Astrocyte of the spinal cord (primary cell): ENCODE measurements at regions not wholly inside any gene's neighbourhood (a gene's known extent, or its start where the extent isn't known, plus 50 kb on each side); places are given as distances from the start of the nearest gene placed in this dataset.
A peak's percentile ranks its signal among the peaks of the same experiment; 100 is the strongest.

Experiments
- DNase-seq: peaks from one replicate; pipeline ENCODE4 v3.0.0; 2011; ENCODE audit warnings: low read depth, low spot score
- H3K4me3 ChIP-seq: 2 replicates; pipeline ENCODE4 v1.5.1; 2011; ENCODE audit warnings: low read depth, mild to moderate bottlenecking, low read length, moderate library complexity
- in situ Hi-C: cut with HindIII; loops from 2 replicates; pipeline ENCODE4 v1.10.0; 2017; ENCODE audit warnings: low sequenced_read_pairs
- TF ChIP-seq, protein P1 (sequence below): IDR thresholded peaks from 2 replicates; pipeline ENCODE4 v1.5.1; 2012; ENCODE audit warnings: low read depth, mild to moderate bottlenecking, low read length, inconsistent platforms

DNA sequence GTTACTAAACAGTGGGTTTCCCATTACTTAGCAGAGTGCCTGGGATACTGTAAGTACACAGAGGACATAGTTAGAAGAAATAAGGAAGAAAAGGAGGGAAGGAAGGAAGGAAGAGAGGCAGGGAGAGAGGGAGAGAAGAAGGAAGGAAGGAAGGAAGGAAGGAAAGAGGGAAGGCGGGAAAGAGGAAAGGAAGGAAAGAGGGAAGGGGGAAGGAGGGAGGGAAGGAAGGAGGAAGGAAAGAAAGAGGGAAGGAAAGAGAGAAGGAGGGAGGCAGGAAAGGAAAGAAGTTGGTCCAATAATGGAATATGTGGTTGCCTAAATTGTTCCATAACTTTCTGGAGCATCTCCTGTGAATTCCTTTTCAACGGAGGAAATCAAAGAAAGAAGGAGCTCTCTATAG lies 1230.4 kb downstream of the AACS start:
- TF ChIP-seq, protein P1, sequence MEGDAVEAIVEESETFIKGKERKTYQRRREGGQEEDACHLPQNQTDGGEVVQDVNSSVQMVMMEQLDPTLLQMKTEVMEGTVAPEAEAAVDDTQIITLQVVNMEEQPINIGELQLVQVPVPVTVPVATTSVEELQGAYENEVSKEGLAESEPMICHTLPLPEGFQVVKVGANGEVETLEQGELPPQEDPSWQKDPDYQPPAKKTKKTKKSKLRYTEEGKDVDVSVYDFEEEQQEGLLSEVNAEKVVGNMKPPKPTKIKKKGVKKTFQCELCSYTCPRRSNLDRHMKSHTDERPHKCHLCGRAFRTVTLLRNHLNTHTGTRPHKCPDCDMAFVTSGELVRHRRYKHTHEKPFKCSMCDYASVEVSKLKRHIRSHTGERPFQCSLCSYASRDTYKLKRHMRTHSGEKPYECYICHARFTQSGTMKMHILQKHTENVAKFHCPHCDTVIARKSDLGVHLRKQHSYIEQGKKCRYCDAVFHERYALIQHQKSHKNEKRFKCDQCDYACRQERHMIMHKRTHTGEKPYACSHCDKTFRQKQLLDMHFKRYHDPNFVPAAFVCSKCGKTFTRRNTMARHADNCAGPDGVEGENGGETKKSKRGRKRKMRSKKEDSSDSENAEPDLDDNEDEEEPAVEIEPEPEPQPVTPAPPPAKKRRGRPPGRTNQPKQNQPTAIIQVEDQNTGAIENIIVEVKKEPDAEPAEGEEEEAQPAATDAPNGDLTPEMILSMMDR, result no peak
- no peak overlapping the region for H3K4me3 ChIP-seq
- no peak for DNase-seq
- in situ Hi-C loops, result no loop called here

DNA sequence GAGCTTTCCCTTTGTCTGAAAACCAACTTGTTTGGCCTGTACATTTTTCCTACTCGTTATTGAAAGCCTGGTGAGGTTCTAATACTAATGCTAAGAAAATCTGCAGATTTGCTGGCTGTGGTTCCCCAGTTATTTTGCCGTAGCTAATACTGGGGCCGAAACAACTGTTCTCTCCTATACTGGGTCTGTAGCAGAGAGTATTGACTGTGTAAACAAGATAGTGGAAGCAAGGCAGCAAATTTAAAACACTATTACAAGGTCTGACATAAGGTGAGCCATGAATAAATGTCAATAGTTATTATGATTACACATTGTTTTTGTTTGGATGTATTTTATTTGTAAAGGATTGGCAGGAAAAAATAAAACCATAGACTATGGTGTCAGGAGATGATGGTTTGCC lies 1244.0 kb downstream of the AACS start:
- in situ Hi-C loops, result no loop called here

DNA sequence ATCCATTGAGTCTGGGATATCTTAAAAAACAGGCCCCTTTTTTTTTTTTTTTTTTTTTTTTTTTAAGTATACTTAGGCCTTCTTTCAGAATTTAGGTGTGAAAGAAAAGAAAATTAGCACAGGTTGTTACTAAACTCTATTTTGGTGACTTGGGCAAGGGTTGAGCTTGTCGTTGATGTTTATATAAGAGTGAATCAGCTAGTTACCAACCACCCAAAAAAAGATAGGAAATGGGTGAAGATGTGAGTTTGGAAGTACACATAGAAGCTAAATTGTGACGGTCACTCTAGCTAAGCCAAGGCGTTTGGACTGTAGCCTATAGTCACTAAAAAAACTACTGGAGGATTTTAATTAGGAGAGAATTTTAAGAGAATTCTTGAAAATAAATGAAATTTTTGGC lies 1247.2 kb downstream of the AACS start:
- no peak for DNase-seq
- TF ChIP-seq, protein P1, result no peak
- H3K4me3 ChIP-seq, result no peak overlapping the region
- in situ Hi-C loops, result no loop called here

More for the DNA sequence above, 1244.0 kb downstream of the AACS start:
- DNase-seq, result no peak
- no peak overlapping the region for H3K4me3 ChIP-seq
- TF ChIP-seq, protein P1, result no peak

DNA sequence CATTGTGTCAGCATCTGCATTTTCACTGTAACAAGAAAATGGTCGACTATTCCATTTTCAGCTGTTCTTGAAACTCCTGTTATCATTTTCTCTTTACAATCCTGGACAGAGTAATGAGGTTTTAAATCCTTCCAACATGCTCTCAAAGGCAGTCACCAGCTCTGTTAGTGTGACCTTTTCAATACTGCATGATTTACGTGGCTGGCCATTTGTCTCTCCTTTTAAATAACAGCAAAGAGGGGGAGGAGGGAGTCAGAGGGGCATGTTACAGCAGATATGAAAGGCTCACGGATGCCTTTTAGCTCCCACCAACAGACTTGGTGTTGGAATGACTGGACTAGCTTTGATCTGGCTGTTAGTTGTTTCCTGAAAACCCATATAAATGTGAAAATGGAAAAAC lies 1251.2 kb downstream of the AACS start:
- TF ChIP-seq, protein P1, result no peak
- DNase-seq, result no peak
- H3K4me3 ChIP-seq, result no peak overlapping the region
- in situ Hi-C loops, result no loop called here

DNA sequence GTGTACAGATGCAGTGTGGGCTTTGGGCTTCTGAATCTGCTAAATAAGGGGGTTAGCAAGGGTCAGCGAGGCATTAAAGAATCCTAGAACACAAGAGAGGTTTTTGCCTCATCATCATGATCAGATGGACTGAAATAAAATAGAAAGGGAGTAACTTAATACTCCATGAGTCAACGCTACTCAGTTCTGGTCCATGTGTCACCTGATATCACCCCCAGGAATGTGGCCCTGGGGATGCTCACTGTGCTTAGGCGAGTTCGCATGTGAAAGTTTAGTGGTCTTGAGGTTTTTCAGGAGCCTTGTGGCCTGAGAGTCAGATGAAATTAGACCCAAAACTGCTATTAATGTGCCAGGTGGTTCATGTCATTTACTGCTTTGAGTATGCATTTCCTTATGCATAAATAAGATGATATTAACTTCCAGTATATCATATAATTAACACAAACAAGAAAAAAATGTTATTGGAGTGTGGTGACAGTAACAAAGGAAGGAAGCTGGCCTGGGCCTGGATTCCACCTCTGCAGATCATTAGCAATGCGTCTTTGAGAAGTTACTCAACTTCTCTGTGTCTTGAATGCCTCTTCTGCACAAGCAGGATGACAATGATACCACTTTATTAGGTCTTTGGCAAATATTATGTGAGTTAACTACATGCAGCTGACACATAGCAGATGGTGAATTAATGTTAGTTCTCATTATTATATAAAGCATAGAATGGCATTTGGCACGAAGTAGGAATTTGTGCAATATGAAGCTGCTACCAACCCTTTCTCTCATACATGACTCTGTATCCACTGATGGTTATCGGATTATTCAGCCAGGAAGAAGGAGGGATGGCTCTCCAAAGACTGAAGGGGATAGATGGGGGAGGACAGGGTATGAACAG lies 1272.6 kb downstream of the AACS start:
- in situ Hi-C loops, result no loop called here
- peak; percentile 92 for DNase-seq
- TF ChIP-seq, protein P1, result no peak
- no peak overlapping the region for H3K4me3 ChIP-seq

DNA sequence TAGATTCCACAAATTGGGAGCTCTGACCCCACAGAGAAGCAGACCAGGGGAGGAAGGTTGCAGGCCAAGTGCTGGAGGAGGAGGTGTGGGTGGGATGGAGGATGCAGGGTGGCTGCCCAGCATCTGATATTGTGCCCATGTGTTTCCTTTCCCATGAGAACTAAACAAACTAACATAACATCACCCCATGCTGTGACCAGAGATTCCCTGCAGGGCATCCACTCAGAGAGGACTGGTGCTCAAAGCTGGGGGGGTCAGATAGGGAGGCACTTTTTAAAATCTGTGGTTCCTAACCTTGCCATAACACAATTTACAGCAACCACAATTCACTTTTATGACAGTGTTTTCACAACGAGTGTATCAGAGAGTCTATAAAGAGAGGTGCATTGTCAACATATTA lies 1277.6 kb downstream of the AACS start:
- TF ChIP-seq, protein P1, result no peak
- H3K4me3 ChIP-seq, result no peak overlapping the region
- no peak for DNase-seq
- in situ Hi-C loops, result no loop called here
